A549 (cell line): ENCODE measurements at regions not wholly inside any gene's neighbourhood (a gene's known extent, or its start where the extent isn't known, plus 50 kb on each side); places are given as distances from the start of the nearest gene placed in this dataset.

Experiments
- ATAC-seq, 2 experiments: fragments of 200-7000 bp in 1 of 2; fragments of >200 bp in 1 of 2; cut with Nextera tagmentation in 1 of 2; cut with Tn5 transposase in 1 of 2; 3 replicates each; pipeline versions ENCODE4 v1.8.0 to v1.9.1; 2018 to 2020; ENCODE audit warnings: mild to moderate bottlenecking in 1 of 2, moderate library complexity in 1 of 2
- CTCF ChIA-PET: fragments of 300-600 bp; sonication (Branson Sonifier 250); formaldehyde crosslinking; extraction: SDS; loops from one replicate; lab custom pipeline; 2021; ENCODE audit warnings: antibody characterized with exemption, inconsistent platforms; lab: Yijun Ruan, JAX
- POLR2A ChIA-PET: fragments of 350-600 bp; formaldehyde crosslinking; extraction: SDS; loops from one replicate; lab custom pipeline; 2021; ENCODE audit warnings: antibody characterized with exemption, inconsistent platforms; lab: Yijun Ruan, JAX
- DNase-seq, 2 experiments: peaks; one replicate each; pipeline versions ENCODE4 v3.0.0 to v3.0.0-alpha.2; 2011 to 2016; ENCODE audit warnings: low read depth in 1 of 2, low spot score in 1 of 2
- FAIRE-seq: peaks from 2 replicates; lab custom pipeline; 2011; peaks lifted over from hg19 to GRCh38; lab: Jason Lieb, UNC
- H3K27ac ChIP-seq, 2 experiments: fragments of >200 bp; sonication (Bioruptor Twin); formaldehyde crosslinking; 3 replicates each; pipeline ENCODE4 v1.5.1; 2016 to 2017
- H3K4me1 ChIP-seq: fragments of >200 bp; sonication (Bioruptor Twin); formaldehyde crosslinking; 3 replicates; pipeline ENCODE4 v1.6.1; 2016
- H3K4me2 ChIP-seq: fragments of >200 bp; sonication (Bioruptor Twin); formaldehyde crosslinking; 3 replicates; pipeline ENCODE4 v1.6.1; 2016
- H3K4me3 ChIP-seq: fragments of >200 bp; sonication (Bioruptor Twin); formaldehyde crosslinking; 3 replicates; pipeline ENCODE4 v1.5.1; 2016
- H3K9me3 ChIP-seq: fragments of >200 bp; sonication (Bioruptor Twin); formaldehyde crosslinking; 3 replicates; pipeline ENCODE4 v1.6.1; 2016
- CBX2 ChIP-seq: fragments of 200-600 bp; sonication (generic); IDR thresholded peaks from 2 replicates; pipeline ENCODE4 v1.6.1; 2016; ENCODE audit warnings: low read depth, mild to moderate bottlenecking, borderline replicate concordance
- CEBPB ChIP-seq, 2 experiments: fragments of >200 bp in 1 of 2; sonication (Bioruptor Twin) in 1 of 2; formaldehyde crosslinking in 1 of 2; IDR thresholded peaks; 2 replicates each; pipeline ENCODE4 v1.6.1; 2012 to 2016
- CHD2 ChIP-seq: fragments of 150-350 bp; IDR thresholded peaks from 2 replicates; pipeline ENCODE4 v1.6.1; 2014; ENCODE audit warnings: low read length; ENCODE audit not compliant: partially characterized antibody
- EHF ChIP-seq: fragments of 250-450 bp; sonication (Bioruptor Pico); IDR thresholded peaks from 2 replicates; pipeline ENCODE4 v1.5.0; 2020; ENCODE audit warnings: mild to moderate bottlenecking
- EP300 ChIP-seq, 2 experiments: fragments of >200 bp; sonication (Bioruptor Twin); formaldehyde crosslinking; IDR thresholded peaks; 2 replicates in 1 of 2; 3 replicates in 1 of 2; pipeline ENCODE4 v1.6.1; 2016 to 2017
- ESRRA ChIP-seq: fragments of 150-350 bp; IDR thresholded peaks from 2 replicates; pipeline ENCODE4 v1.6.1; 2014; ENCODE audit warnings: mild to moderate bottlenecking, low read length, borderline replicate concordance
- FOSL2 ChIP-seq, 2 experiments: fragments of 450-650 bp in 1 of 2; fragments of >200 bp in 1 of 2; sonication (Bioruptor Twin) in 1 of 2; formaldehyde crosslinking; IDR thresholded peaks; 2 replicates each; pipeline versions ENCODE4 v1.5.0 to v1.6.1; 2016 to 2020; ENCODE audit warnings: mild to moderate bottlenecking in 1 of 2, moderate library complexity in 1 of 2
- FOXS1 ChIP-seq: fragments of 250-450 bp; sonication (Bioruptor Pico); IDR thresholded peaks from 2 replicates; pipeline ENCODE4 v1.5.0; 2020; ENCODE audit warnings: mild to moderate bottlenecking, moderate library complexity
- GATA3 ChIP-seq: IDR thresholded peaks from 2 replicates; pipeline ENCODE4 v1.6.1; 2012; ENCODE audit warnings: borderline replicate concordance
- HES2 ChIP-seq: fragments of >200 bp; sonication (Bioruptor Twin); formaldehyde crosslinking; IDR thresholded peaks from 2 replicates; pipeline ENCODE4 v1.6.1; 2016
- HEYL ChIP-seq: fragments of 250-450 bp; sonication (Bioruptor Pico); IDR thresholded peaks from 2 replicates; pipeline ENCODE4 v1.8.0; 2021; ENCODE audit warnings: mild to moderate bottlenecking, moderate library complexity
- HOXB5 ChIP-seq: fragments of 250-450 bp; sonication (Bioruptor Pico); IDR thresholded peaks from 2 replicates; pipeline ENCODE4 v1.5.0; 2020; ENCODE audit warnings: mild to moderate bottlenecking, moderate library complexity
- JUNB ChIP-seq: fragments of >200 bp; sonication (Bioruptor Twin); formaldehyde crosslinking; IDR thresholded peaks from 2 replicates; pipeline ENCODE4 v1.6.1; 2016
- KDM5A ChIP-seq: fragments of 200-600 bp; sonication (generic); IDR thresholded peaks from 2 replicates; pipeline ENCODE4 v1.6.1; 2016; ENCODE audit warnings: antibody characterized with exemption, mild to moderate bottlenecking
- MAFK ChIP-seq: fragments of 450-650 bp; IDR thresholded peaks from 2 replicates; pipeline ENCODE4 v1.6.1; 2014; ENCODE audit not compliant: partially characterized antibody
- MYC ChIP-seq: IDR thresholded peaks from 2 replicates; pipeline ENCODE4 v1.6.1; 2012; ENCODE audit warnings: mild to moderate bottlenecking, inconsistent platforms, low read length, improper control_type of control experiment, borderline replicate concordance
- NFE2L2 ChIP-seq: fragments of 150-350 bp; conservative IDR thresholded peaks from 2 replicates; pipeline ENCODE4 v1.6.1; 2014; ENCODE audit warnings: low read length
- NR3C1 ChIP-seq: fragments of >200 bp; sonication (Bioruptor Twin); formaldehyde crosslinking; IDR thresholded peaks from 3 replicates; pipeline ENCODE4 v1.6.1; 2017
- PHF8 ChIP-seq: fragments of 200-600 bp; sonication (generic); IDR thresholded peaks from 2 replicates; pipeline ENCODE4 v1.6.1; 2016; ENCODE audit warnings: low read depth, mild to moderate bottlenecking, antibody characterized with exemption, moderate library complexity, borderline replicate concordance
- POLR2AphosphoS2 ChIP-seq: conservative IDR thresholded peaks from 2 replicates; pipeline ENCODE4 v1.6.1; 2012; ENCODE audit warnings: low read length, improper control_type of control experiment, inconsistent platforms
- RCOR1 ChIP-seq: fragments of 150-350 bp; IDR thresholded peaks from 2 replicates; pipeline ENCODE4 v1.6.1; 2014; ENCODE audit warnings: antibody characterized with exemption, low read length, low read depth
- SMC3 ChIP-seq: fragments of >200 bp; sonication (Bioruptor Twin); formaldehyde crosslinking; IDR thresholded peaks from 3 replicates; pipeline ENCODE4 v1.6.1; 2018; ENCODE audit warnings: inconsistent platforms
- TFCP2L1 ChIP-seq: fragments of 250-450 bp; sonication (Bioruptor Pico); IDR thresholded peaks from 2 replicates; pipeline ENCODE4 v1.5.0; 2021; ENCODE audit warnings: mild to moderate bottlenecking
- USF2 ChIP-seq: fragments of 450-650 bp; IDR thresholded peaks from 2 replicates; pipeline ENCODE4 v1.6.1; 2014; ENCODE audit warnings: antibody characterized with exemption
- ZC3H11A ChIP-seq: fragments of 450-650 bp; IDR thresholded peaks from 2 replicates; pipeline ENCODE4 v1.6.1; 2014; ENCODE audit warnings: antibody characterized with exemption, mild to moderate bottlenecking
- ZNF302 ChIP-seq: fragments of 250-450 bp; sonication (Bioruptor Pico); IDR thresholded peaks from 2 replicates; pipeline ENCODE4 v1.9.0; 2021; ENCODE audit warnings: inconsistent platforms, mild to moderate bottlenecking, moderate library complexity
- ZSCAN20 ChIP-seq: fragments of 250-450 bp; sonication (Bioruptor Pico); IDR thresholded peaks from 2 replicates; pipeline ENCODE4 v1.8.0; 2022; ENCODE audit warnings: mild to moderate bottlenecking, moderate library complexity
- WGBS: methylation state at CpG from one replicate; pipeline ENCODE4 v1.1.6; 2017; ENCODE audit errors: missing lambda C conversion rate; 5-methylcytosine and 5-hydroxymethylcytosine counted together
- TF ChIP-seq, protein P1 (sequence below): IDR thresholded peaks from 2 replicates; pipeline ENCODE4 v1.6.1; 2012; ENCODE audit warnings: low read depth, borderline replicate concordance
- TF ChIP-seq, protein P2 (sequence below): IDR thresholded peaks from 2 replicates; pipeline ENCODE4 v1.6.1; 2012

GRCh38 chr11:103651341-103651998 is 385.0 kb upstream of the DDI1 start:
- TF ChIP-seq ESRRA (no peak), FOXS1 (no peak), ZC3H11A (no peak), HOXB5 (CRISPR knock-in tag) (no peak), USF2 (no peak), SMC3 (no peak), KDM5A (no peak), MAFK (no peak), CHD2 (no peak)
- TF ChIP-seq, protein P1, sequence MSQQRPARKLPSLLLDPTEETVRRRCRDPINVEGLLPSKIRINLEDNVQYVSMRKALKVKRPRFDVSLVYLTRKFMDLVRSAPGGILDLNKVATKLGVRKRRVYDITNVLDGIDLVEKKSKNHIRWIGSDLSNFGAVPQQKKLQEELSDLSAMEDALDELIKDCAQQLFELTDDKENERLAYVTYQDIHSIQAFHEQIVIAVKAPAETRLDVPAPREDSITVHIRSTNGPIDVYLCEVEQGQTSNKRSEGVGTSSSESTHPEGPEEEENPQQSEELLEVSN = no peak
- TF ChIP-seq, all 56 proteins: peak for 0
- 85% methylated on average over 5 of the region's 5 CpGs for WGBS
- peaks cover 11% of the 10 kb centered on the region; the same call in 2 of the 3 replicates for H3K9me3 ChIP-seq
- FAIRE-seq (no peak), ATAC-seq (no peak), DNase-seq (no peak)
- H3K27ac ChIP-seq = no peak overlapping the region
- ChIA-PET CTCF (no interaction called here), POLR2A (no interaction called here)
- no peaks in the 10 kb centered on the region for H3K4me1 ChIP-seq
- no peak overlapping the region for H3K4me3 ChIP-seq
- no peak overlapping the region for H3K4me2 ChIP-seq

DNA sequence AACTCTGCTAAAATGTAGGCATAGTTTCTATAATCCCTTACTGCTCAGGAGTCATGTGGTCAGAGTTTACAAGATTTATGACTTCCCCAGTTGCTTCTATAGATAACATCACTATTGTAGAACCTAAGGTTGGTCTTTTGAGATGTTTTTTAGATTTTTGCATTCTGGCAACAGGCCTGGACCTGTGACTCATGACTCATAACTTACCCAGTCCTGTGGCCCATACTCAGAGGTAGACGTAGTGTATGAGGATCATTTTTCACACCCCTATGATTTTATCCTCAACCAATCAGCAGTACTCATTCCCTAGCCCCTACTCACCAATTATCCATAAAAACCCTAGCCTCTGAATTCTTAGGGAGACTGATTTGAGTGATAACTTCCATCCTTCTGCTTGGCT is 384.4 kb upstream of the DDI1 start:
- Histone ChIP-seq H3K4me1 (no peaks in the 10 kb centered on the region), H3K27ac (no peak overlapping the region), H3K4me2 (no peak overlapping the region), H3K4me3 (no peak overlapping the region), H3K9me3 (peaks cover 11% of the 10 kb centered on the region; the same call in 2 of the 3 replicates)
- FAIRE-seq = no peak
- ChIA-PET POLR2A (no interaction called here), CTCF (no interaction called here)
- no peak for DNase-seq
- ATAC-seq = no peak
- TF ChIP-seq FOSL2 (IDR thresholded peaks at IDR 0.05) (no peak), FOSL2 (CRISPR knock-in tag; IDR thresholded peaks at IDR 0.05) (no peak), CHD2 (no peak), NR3C1 (no peak), TFCP2L1 (CRISPR knock-in tag) (no peak), CBX2 (no peak), ZSCAN20 (CRISPR knock-in tag) (no peak), FOXS1 (no peak), HES2 (no peak), JUNB (no peak), MYC (no peak), PHF8 (no peak), NFE2L2 (no peak), ESRRA (no peak)
- TF ChIP-seq, protein P2, sequence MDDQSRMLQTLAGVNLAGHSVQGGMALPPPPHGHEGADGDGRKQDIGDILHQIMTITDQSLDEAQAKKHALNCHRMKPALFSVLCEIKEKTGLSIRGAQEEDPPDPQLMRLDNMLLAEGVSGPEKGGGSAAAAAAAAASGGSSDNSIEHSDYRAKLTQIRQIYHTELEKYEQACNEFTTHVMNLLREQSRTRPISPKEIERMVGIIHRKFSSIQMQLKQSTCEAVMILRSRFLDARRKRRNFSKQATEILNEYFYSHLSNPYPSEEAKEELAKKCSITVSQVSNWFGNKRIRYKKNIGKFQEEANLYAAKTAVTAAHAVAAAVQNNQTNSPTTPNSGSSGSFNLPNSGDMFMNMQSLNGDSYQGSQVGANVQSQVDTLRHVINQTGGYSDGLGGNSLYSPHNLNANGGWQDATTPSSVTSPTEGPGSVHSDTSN = no peak
- 48% methylated on average over 1 of the region's 1 CpG for WGBS

DNA sequence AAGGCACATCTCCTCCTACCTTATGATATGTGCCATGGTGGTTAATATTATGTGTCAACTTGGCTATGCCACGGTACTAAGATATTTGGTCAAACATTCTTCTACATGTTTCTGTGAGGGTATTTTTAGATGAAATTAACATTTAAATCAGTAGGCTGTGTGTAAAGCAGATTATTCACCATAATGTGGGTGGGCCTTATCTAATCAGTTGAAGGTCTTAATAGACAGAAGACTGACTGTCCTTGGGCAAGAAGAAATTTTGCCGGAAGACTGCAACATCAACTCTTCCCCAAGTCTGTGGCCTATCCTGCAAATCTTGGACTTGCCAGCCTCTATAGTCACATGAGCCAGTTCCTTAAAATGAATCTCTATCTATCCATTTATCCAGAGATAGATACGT is 380.1 kb upstream of the DDI1 start:
- WGBS = 95% methylated on average over 3 of the region's 3 CpGs

More for the DNA sequence above, 380.1 kb upstream of the DDI1 start:
- H3K9me3 ChIP-seq = peaks cover 6% of the 10 kb centered on the region; the same call in 1 of the 3 replicates
- CTCF ChIA-PET = no interaction called here
- H3K4me1 ChIP-seq = no peaks in the 10 kb centered on the region
- H3K4me3 ChIP-seq = no peak overlapping the region
- TF ChIP-seq HEYL (CRISPR knock-in tag) (no peak), NR3C1 (no peak), MAFK (no peak), EP300 (IDR thresholded peaks at IDR 0.05) (no peak), ESRRA (no peak), CEBPB (IDR thresholded peaks at IDR 0.05) (no peak), GATA3 (no peak), CBX2 (no peak), SMC3 (no peak), USF2 (no peak), ZNF302 (CRISPR knock-in tag) (no peak), EHF (no peak), ZC3H11A (no peak), RCOR1 (no peak), POLR2AphosphoS2 (no peak)
- FAIRE-seq (no peak), DNase-seq (no peak), ATAC-seq (no peak)
- POLR2A ChIA-PET = no interaction called here
- H3K4me2 ChIP-seq = no peak overlapping the region
- H3K27ac ChIP-seq = no peak overlapping the region
